ENCODE measurements at regions not wholly inside any gene's neighbourhood (a gene's known extent, or its start where the extent isn't known, plus 50 kb on each side); places are given as distances from the start of the nearest gene placed in this dataset.

GRCh38 chr13:33636243-33636642 is 181.7 kb upstream of the RFC3 start:
- TF ChIP-seq CTCF (IDR thresholded peaks at IDR 0.05; ENCODE audit: borderline replicate concordance, insufficient read depth, low read depth, low read length) = no peak
- no peak overlapping the region for H3K4me3 ChIP-seq (ENCODE audit: low read depth, low read length)

- no peak overlapping the region for H3K4me3 ChIP-seq (ENCODE audit: low read depth, low read length)
- no peak for TF ChIP-seq CTCF (IDR thresholded peaks at IDR 0.05; ENCODE audit: borderline replicate concordance, insufficient read depth, low read depth, low read length)
These were observed 180.8 kb upstream of the RFC3 start for GRCh38 chr13:33636955-33637670.

GRCh38 chr13:33637978-33638743 is 179.8 kb upstream of the RFC3 start:
- no peak for TF ChIP-seq CTCF (IDR thresholded peaks at IDR 0.05; ENCODE audit: borderline replicate concordance, insufficient read depth, low read depth, low read length)
- H3K4me3 ChIP-seq (ENCODE audit: low read depth, low read length) = no peak overlapping the region

GRCh38 chr13:33639158-33639557 is 178.8 kb upstream of the RFC3 start:
- no peak for TF ChIP-seq CTCF (IDR thresholded peaks at IDR 0.05; ENCODE audit: borderline replicate concordance, insufficient read depth, low read depth, low read length)
- no peak overlapping the region for H3K4me3 ChIP-seq (ENCODE audit: low read depth, low read length)

GRCh38 chr13:33639626-33640080 is 178.3 kb upstream of the RFC3 start:
- no peak overlapping the region for H3K4me3 ChIP-seq (ENCODE audit: low read depth, low read length)
- no peak for TF ChIP-seq CTCF (IDR thresholded peaks at IDR 0.05; ENCODE audit: borderline replicate concordance, insufficient read depth, low read depth, low read length)

GRCh38 chr13:33640832-33641231 is 177.1 kb upstream of the RFC3 start:
- no peak for TF ChIP-seq CTCF (IDR thresholded peaks at IDR 0.05; ENCODE audit: borderline replicate concordance, insufficient read depth, low read depth, low read length)
- H3K4me3 ChIP-seq (ENCODE audit: low read depth, low read length) = no peak overlapping the region

Data from GM12875 (cell line).